ENCODE measurements at regions not wholly inside any gene's neighbourhood (a gene's known extent, or its start where the extent isn't known, plus 50 kb on each side); places are given as distances from the start of the nearest gene placed in this dataset.

DNA sequence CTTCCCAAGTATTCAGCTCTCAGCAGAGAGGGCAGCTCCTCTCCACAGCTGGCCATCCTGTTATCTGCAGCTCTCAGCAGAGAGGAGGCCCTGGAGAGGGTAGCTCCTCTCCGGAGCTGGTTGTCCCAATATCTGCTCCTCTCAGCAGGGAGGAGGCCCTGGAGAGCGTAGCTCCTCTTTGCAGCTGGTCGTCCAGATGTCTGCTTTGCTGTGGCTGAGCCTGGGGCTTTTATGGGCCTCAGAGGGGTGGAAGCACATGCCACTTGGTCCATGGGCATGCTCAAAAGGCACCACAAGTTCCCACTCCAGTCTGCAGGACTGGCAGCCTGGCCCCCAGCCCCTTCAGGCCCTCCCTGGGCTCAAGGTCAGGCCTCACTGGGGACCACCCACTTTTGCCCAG, 314.3 kb downstream of the KCNJ2 start:
- TF ChIP-seq, protein P1, sequence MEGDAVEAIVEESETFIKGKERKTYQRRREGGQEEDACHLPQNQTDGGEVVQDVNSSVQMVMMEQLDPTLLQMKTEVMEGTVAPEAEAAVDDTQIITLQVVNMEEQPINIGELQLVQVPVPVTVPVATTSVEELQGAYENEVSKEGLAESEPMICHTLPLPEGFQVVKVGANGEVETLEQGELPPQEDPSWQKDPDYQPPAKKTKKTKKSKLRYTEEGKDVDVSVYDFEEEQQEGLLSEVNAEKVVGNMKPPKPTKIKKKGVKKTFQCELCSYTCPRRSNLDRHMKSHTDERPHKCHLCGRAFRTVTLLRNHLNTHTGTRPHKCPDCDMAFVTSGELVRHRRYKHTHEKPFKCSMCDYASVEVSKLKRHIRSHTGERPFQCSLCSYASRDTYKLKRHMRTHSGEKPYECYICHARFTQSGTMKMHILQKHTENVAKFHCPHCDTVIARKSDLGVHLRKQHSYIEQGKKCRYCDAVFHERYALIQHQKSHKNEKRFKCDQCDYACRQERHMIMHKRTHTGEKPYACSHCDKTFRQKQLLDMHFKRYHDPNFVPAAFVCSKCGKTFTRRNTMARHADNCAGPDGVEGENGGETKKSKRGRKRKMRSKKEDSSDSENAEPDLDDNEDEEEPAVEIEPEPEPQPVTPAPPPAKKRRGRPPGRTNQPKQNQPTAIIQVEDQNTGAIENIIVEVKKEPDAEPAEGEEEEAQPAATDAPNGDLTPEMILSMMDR (IDR thresholded peaks at IDR 0.05): no peak
- TF ChIP-seq POLR2A (IDR thresholded peaks at IDR 0.05; ENCODE audit: low read depth): no peak
- no peak for TF ChIP-seq POLR2AphosphoS5 (IDR thresholded peaks at IDR 0.05)
- no peak for TF ChIP-seq EP300 (IDR thresholded peaks at IDR 0.05)
